ENCODE measurements at regions not wholly inside any gene's neighbourhood (a gene's known extent, or its start where the extent isn't known, plus 50 kb on each side); places are given as distances from the start of the nearest gene placed in this dataset.

- no peak overlapping the region for H3K4me3 ChIP-seq (ENCODE audit: insufficient read depth, low read length)
- H2AFZ ChIP-seq (ENCODE audit: low read length): no peak overlapping the region
- H4K20me1 ChIP-seq (ENCODE audit: insufficient read depth, low read length): no peaks in the 10 kb centered on the region
- H3K36me3 ChIP-seq (ENCODE audit: insufficient read depth, low read length): no peaks in the 10 kb centered on the region
- H3K4me1 ChIP-seq (ENCODE audit: insufficient read depth, low read length): no peaks in the 10 kb centered on the region
- H3K79me2 ChIP-seq (ENCODE audit: insufficient read depth, low read length): no peaks in the 10 kb centered on the region
- DNase-seq (ENCODE audit: insufficient read length, low spot score, missing footprints): no peak
- TF ChIP-seq CTCF (IDR thresholded peaks at IDR 0.05; ENCODE audit: extremely low read depth, low read depth, low read length): no peak
- H3K9me3 ChIP-seq (ENCODE audit: low read depth, low read length): no peaks in the 10 kb centered on the region
- H3K27ac ChIP-seq (ENCODE audit: low read depth, low read length): no peak overlapping the region
- no peak overlapping the region for H3K4me2 ChIP-seq (ENCODE audit: insufficient read depth, low read length)
- H3K27me3 ChIP-seq (ENCODE audit: insufficient read depth, low read length): peaks cover 17% of the 10 kb centered on the region
These were observed 766.7 kb upstream of the GOLIM4 start for GRCh38 chr3:168862466-168862865.

- Histone ChIP-seq H3K36me3 (ENCODE audit: insufficient read depth, low read length) (no peaks in the 10 kb centered on the region), H3K9me3 (ENCODE audit: low read depth, low read length) (no peaks in the 10 kb centered on the region), H3K4me1 (ENCODE audit: insufficient read depth, low read length) (no peaks in the 10 kb centered on the region), H3K4me3 (ENCODE audit: insufficient read depth, low read length) (no peak overlapping the region), H3K4me2 (ENCODE audit: insufficient read depth, low read length) (no peak overlapping the region), H3K27me3 (ENCODE audit: insufficient read depth, low read length) (peaks cover 17% of the 10 kb centered on the region), H3K79me2 (ENCODE audit: insufficient read depth, low read length) (no peaks in the 10 kb centered on the region), H4K20me1 (ENCODE audit: insufficient read depth, low read length) (no peaks in the 10 kb centered on the region), H2AFZ (ENCODE audit: low read length) (no peak overlapping the region), H3K27ac (ENCODE audit: low read depth, low read length) (no peak overlapping the region)
- no peak for DNase-seq (ENCODE audit: insufficient read length, low spot score, missing footprints)
- TF ChIP-seq CTCF (IDR thresholded peaks at IDR 0.05; ENCODE audit: extremely low read depth, low read depth, low read length): no peak
These were observed 764.9 kb upstream of the GOLIM4 start for GRCh38 chr3:168860592-168860991.

GRCh38 chr3:168860028-168860427 lies 764.3 kb upstream of the GOLIM4 start:
- TF ChIP-seq CTCF (IDR thresholded peaks at IDR 0.05; ENCODE audit: extremely low read depth, low read depth, low read length): no peak
- H3K9me3 ChIP-seq (ENCODE audit: low read depth, low read length): no peaks in the 10 kb centered on the region
- H3K36me3 ChIP-seq (ENCODE audit: insufficient read depth, low read length): no peaks in the 10 kb centered on the region
- H3K4me1 ChIP-seq (ENCODE audit: insufficient read depth, low read length): no peaks in the 10 kb centered on the region
- no peaks in the 10 kb centered on the region for H4K20me1 ChIP-seq (ENCODE audit: insufficient read depth, low read length)
- H2AFZ ChIP-seq (ENCODE audit: low read length): no peak overlapping the region
- H3K4me3 ChIP-seq (ENCODE audit: insufficient read depth, low read length): no peak overlapping the region
- DNase-seq (ENCODE audit: insufficient read length, low spot score, missing footprints): no peak
- H3K27me3 ChIP-seq (ENCODE audit: insufficient read depth, low read length): peaks cover 17% of the 10 kb centered on the region
- no peak overlapping the region for H3K27ac ChIP-seq (ENCODE audit: low read depth, low read length)
- no peaks in the 10 kb centered on the region for H3K79me2 ChIP-seq (ENCODE audit: insufficient read depth, low read length)
- H3K4me2 ChIP-seq (ENCODE audit: insufficient read depth, low read length): no peak overlapping the region

- TF ChIP-seq CTCF (IDR thresholded peaks at IDR 0.05; ENCODE audit: extremely low read depth, low read depth, low read length): no peak
These were observed 763.9 kb upstream of the GOLIM4 start for GRCh38 chr3:168859574-168859973.

More at GRCh38 chr3:168859574-168859973, 763.9 kb upstream of the GOLIM4 start:
- H3K4me2 ChIP-seq (ENCODE audit: insufficient read depth, low read length): no peak overlapping the region
- no peak overlapping the region for H3K4me3 ChIP-seq (ENCODE audit: insufficient read depth, low read length)
- no peaks in the 10 kb centered on the region for H4K20me1 ChIP-seq (ENCODE audit: insufficient read depth, low read length)
- no peak overlapping the region for H2AFZ ChIP-seq (ENCODE audit: low read length)
- H3K9me3 ChIP-seq (ENCODE audit: low read depth, low read length): no peaks in the 10 kb centered on the region
- DNase-seq (ENCODE audit: insufficient read length, low spot score, missing footprints): peak; percentile 29
- no peaks in the 10 kb centered on the region for H3K36me3 ChIP-seq (ENCODE audit: insufficient read depth, low read length)
- no peaks in the 10 kb centered on the region for H3K79me2 ChIP-seq (ENCODE audit: insufficient read depth, low read length)
- peaks cover 17% of the 10 kb centered on the region for H3K27me3 ChIP-seq (ENCODE audit: insufficient read depth, low read length)
- no peak overlapping the region for H3K27ac ChIP-seq (ENCODE audit: low read depth, low read length)
- no peaks in the 10 kb centered on the region for H3K4me1 ChIP-seq (ENCODE audit: insufficient read depth, low read length)
